Neural cell (in vitro differentiated cells): ENCODE measurements at regions not wholly inside any gene's neighbourhood (a gene's known extent, or its start where the extent isn't known, plus 50 kb on each side); places are given as distances from the start of the nearest gene placed in this dataset.

Source experiments
- H2AFZ ChIP-seq: fragments of 200-600, 300-800 bp; sonication (generic), shearing (Covaris generic); 2 replicates; pipeline ENCODE4 v1.6.0; 2014; ENCODE audit warnings: low read depth, mild to moderate bottlenecking, antibody characterized with exemption, low read length, moderate library complexity
- H3F3A ChIP-seq: fragments of 200-600 bp; shearing (Covaris generic); 2 replicates; pipeline ENCODE4 v1.6.1; 2016; ENCODE audit warnings: mild to moderate bottlenecking, moderate library complexity, mixed read lengths, antibody characterized with exemption, low read length; ENCODE audit not compliant: insufficient read depth, poor library complexity, severe bottlenecking
- H3K27ac ChIP-seq: fragments of 200-600, 300-800 bp; sonication (generic), shearing (Covaris generic); 2 replicates; pipeline ENCODE4 v1.5.1; 2014; ENCODE audit warnings: mild to moderate bottlenecking, low read length, moderate library complexity
- H3K27me3 ChIP-seq: fragments of 300-800, 200-600 bp; sonication (generic), shearing (Covaris generic); 2 replicates; pipeline ENCODE4 v1.6.0; 2014; ENCODE audit warnings: mild to moderate bottlenecking, low read depth, low read length, moderate library complexity; ENCODE audit not compliant: insufficient read depth
- H3K36me3 ChIP-seq: fragments of 300-800, 200-600 bp; sonication (generic), shearing (Covaris generic); 2 replicates; pipeline ENCODE4 v1.5.1; 2014; ENCODE audit warnings: mild to moderate bottlenecking, antibody characterized with exemption, low read length, moderate library complexity; ENCODE audit not compliant: insufficient read depth
- H3K4me2 ChIP-seq: fragments of 300-800, 200-600 bp; sonication (generic), shearing (Covaris generic); 2 replicates; pipeline ENCODE4 v1.6.0; 2014; ENCODE audit warnings: mild to moderate bottlenecking, low read length
- H3K4me3 ChIP-seq: fragments of 300-800, 200-600 bp; sonication (generic), shearing (Covaris generic); 2 replicates; pipeline ENCODE4 v1.5.1; 2014; ENCODE audit warnings: mild to moderate bottlenecking, low read length, moderate library complexity
- H3K79me2 ChIP-seq: fragments of 200-600 bp; shearing (Covaris generic); replicated peaks from 2 replicates; pipeline ENCODE4 v1.6.0; 2014; ENCODE audit warnings: mild to moderate bottlenecking, low read length, moderate library complexity; ENCODE audit not compliant: insufficient read depth
- H3K9ac ChIP-seq: fragments of 300-800, 200-600 bp; sonication (generic), shearing (Covaris generic); 2 replicates; pipeline ENCODE4 v1.6.1; 2016; ENCODE audit warnings: mild to moderate bottlenecking, low read length, mixed read lengths
- H3K9me2 ChIP-seq: fragments of 200-600 bp; shearing (Covaris generic); 2 replicates; pipeline ENCODE4 v1.6.1; 2016; ENCODE audit warnings: mild to moderate bottlenecking, low read length, mixed read lengths; ENCODE audit not compliant: insufficient read depth
- H3K9me3 ChIP-seq: fragments of 200-600, 300-800 bp; sonication (generic), shearing (Covaris generic); 2 replicates; pipeline ENCODE4 v1.6.1; 2016; ENCODE audit warnings: mild to moderate bottlenecking, mixed run types, low read length, moderate library complexity, mixed read lengths
- H4K20me1 ChIP-seq: fragments of 200-600 bp; shearing (Covaris generic); 2 replicates; pipeline ENCODE4 v1.6.1; 2016; ENCODE audit warnings: mild to moderate bottlenecking, mixed run types; ENCODE audit not compliant: insufficient read depth
- CTCF ChIP-seq: fragments of 450-650 bp; IDR thresholded peaks from 2 replicates; pipeline ENCODE4 v1.5.1; 2014; ENCODE audit warnings: antibody characterized with exemption, mild to moderate bottlenecking, moderate library complexity; ENCODE audit not compliant: poor library complexity, severe bottlenecking
- EP300 ChIP-seq: fragments of 450-650 bp; conservative IDR thresholded peaks from 2 replicates; pipeline ENCODE4 v1.6.1; 2014; ENCODE audit warnings: antibody characterized with exemption, mild to moderate bottlenecking, moderate library complexity; ENCODE audit not compliant: poor library complexity, severe bottlenecking
- EZH2 ChIP-seq: fragments of 200-600, 300-800 bp; shearing (Covaris generic), sonication (generic); IDR thresholded peaks from 2 replicates; pipeline ENCODE4 v1.6.1; 2014; ENCODE audit warnings: antibody characterized with exemption, low read length, borderline replicate concordance, mild to moderate bottlenecking; ENCODE audit not compliant: insufficient read depth, poor library complexity, severe bottlenecking
- MXI1 ChIP-seq: fragments of 450-650 bp; conservative IDR thresholded peaks from 2 replicates; pipeline ENCODE4 v1.6.1; 2014; ENCODE audit warnings: antibody characterized with exemption, mild to moderate bottlenecking; ENCODE audit not compliant: poor library complexity, severe bottlenecking
- POLR2AphosphoS5 ChIP-seq: IDR thresholded peaks from 2 replicates; pipeline ENCODE4 v1.6.1; 2012
- RAD21 ChIP-seq: fragments of 450-650 bp; conservative IDR thresholded peaks from 2 replicates; pipeline ENCODE4 v1.6.1; 2014; ENCODE audit warnings: antibody characterized with exemption, mild to moderate bottlenecking, moderate library complexity
- REST ChIP-seq: IDR thresholded peaks from 2 replicates; pipeline ENCODE4 v1.6.1; 2012; ENCODE audit warnings: borderline replicate concordance
- SMC3 ChIP-seq: fragments of 450-650 bp; conservative IDR thresholded peaks from 2 replicates; pipeline ENCODE4 v1.6.1; 2014; ENCODE audit warnings: antibody characterized with exemption, mild to moderate bottlenecking, moderate library complexity; ENCODE audit not compliant: poor library complexity
- TAF1 ChIP-seq: IDR thresholded peaks from 2 replicates; pipeline ENCODE4 v1.6.1; 2012; ENCODE audit warnings: low read depth

GRCh38 chr2:238967978-238968360 is 120.1 kb downstream of the TWIST2 start:
- TF ChIP-seq CTCF = no peak

GRCh38 chr2:238968616-238969384 is 120.9 kb downstream of the TWIST2 start:
- Histone ChIP-seq H4K20me1 (no peaks in the 10 kb centered on the region), H3K79me2 (no peaks in the 10 kb centered on the region), H3K36me3 (no peaks in the 10 kb centered on the region), H3K9me2 (no peaks in the 10 kb centered on the region), H3F3A (no peaks in the 10 kb centered on the region), H3K27me3 (no peaks in the 10 kb centered on the region), H3K9ac (no peak overlapping the region), H2AFZ (no peak overlapping the region), H3K4me2 (no peak overlapping the region), H3K27ac (no peak overlapping the region), H3K4me3 (no peak overlapping the region), H3K9me3 (no peaks in the 10 kb centered on the region)
- TF ChIP-seq RAD21 (no peak), POLR2AphosphoS5 (no peak), TAF1 (no peak), REST (no peak), SMC3 (no peak), CTCF (no peak), EZH2 (no peak), MXI1 (no peak), EP300 (no peak)

More at GRCh38 chr2:238967978-238968360, 120.1 kb downstream of the TWIST2 start:
- Histone ChIP-seq H3K4me2 (no peak overlapping the region), H4K20me1 (no peaks in the 10 kb centered on the region), H2AFZ (no peak overlapping the region), H3K27ac (no peak overlapping the region), H3K36me3 (no peaks in the 10 kb centered on the region), H3K4me3 (no peak overlapping the region), H3K79me2 (no peaks in the 10 kb centered on the region), H3F3A (no peaks in the 10 kb centered on the region), H3K9me3 (no peaks in the 10 kb centered on the region), H3K9me2 (no peaks in the 10 kb centered on the region), H3K27me3 (no peaks in the 10 kb centered on the region), H3K9ac (no peak overlapping the region)
